ENCODE measurements at regions not wholly inside any gene's neighbourhood (a gene's known extent, or its start where the extent isn't known, plus 50 kb on each side); places are given as distances from the start of the nearest gene placed in this dataset.

- peak; percentile 72 for TF ChIP-seq HDAC1 (CRISPR knock-in tag; IDR thresholded peaks at IDR 0.05)
- no peak for TF ChIP-seq PHF20 (CRISPR knock-in tag; IDR thresholded peaks at IDR 0.05)
- TF ChIP-seq BRF2 (CRISPR knock-in tag; IDR thresholded peaks at IDR 0.05) = no peak
- peak; percentile 15 for TF ChIP-seq SKI (IDR thresholded peaks at IDR 0.05; ENCODE audit: partially characterized antibody)
- TF ChIP-seq NR3C1 (CRISPR knock-in tag; IDR thresholded peaks at IDR 0.05) = no peak
- TF ChIP-seq HOXD1 (CRISPR knock-in tag; IDR thresholded peaks at IDR 0.05) = 0 out of 2 replicates have a peak, but pooled peaks have one; percentile 43
- TF ChIP-seq ZBTB2 (CRISPR knock-in tag; IDR thresholded peaks at IDR 0.05; ENCODE audit: low read depth) = no peak
- TF ChIP-seq ZNF512 (CRISPR knock-in tag; IDR thresholded peaks at IDR 0.05) = no peak
- no peak for TF ChIP-seq ZNF207 (IDR thresholded peaks at IDR 0.05; ENCODE audit: borderline replicate concordance)
- TF ChIP-seq CREB3 (CRISPR knock-in tag; IDR thresholded peaks at IDR 0.05) = no peak
- TF ChIP-seq ZNF343 (CRISPR knock-in tag; IDR thresholded peaks at IDR 0.05) = no peak
- TF ChIP-seq TCF7L2 (IDR thresholded peaks at IDR 0.05; ENCODE audit: low read depth, low read length) = no peak
- TF ChIP-seq STAG1 (CRISPR knock-in tag; IDR thresholded peaks at IDR 0.05) = peak; percentile 10; the same call in 1 of the 2 replicates
- no peak for TF ChIP-seq CENPT (CRISPR knock-in tag; IDR thresholded peaks at IDR 0.05; ENCODE audit: low read depth)
- no peak for TF ChIP-seq JUNB (CRISPR knock-in tag; IDR thresholded peaks at IDR 0.05; ENCODE audit: borderline replicate concordance)
- 0 out of 2 replicates have a peak, but pooled peaks have one; percentile 29 for TF ChIP-seq MIER2 (CRISPR knock-in tag; IDR thresholded peaks at IDR 0.05)
- 0 out of 2 replicates have a peak, but pooled peaks have one; percentile 42 for TF ChIP-seq TFE3 (CRISPR knock-in tag; IDR thresholded peaks at IDR 0.05)
- TF ChIP-seq ZNF724P (CRISPR knock-in tag; IDR thresholded peaks at IDR 0.05; ENCODE audit: borderline replicate concordance) = no peak
- no peak for TF ChIP-seq PRDM4 (CRISPR knock-in tag; IDR thresholded peaks at IDR 0.05; ENCODE audit: borderline replicate concordance)
- 0 out of 2 replicates have a peak, but pooled peaks have one; percentile 69 for TF ChIP-seq NFKBIZ (CRISPR knock-in tag; IDR thresholded peaks at IDR 0.05)
- TF ChIP-seq FOXP1 (IDR thresholded peaks at IDR 0.05) = peak; percentile 55
- peak; percentile 94 for TF ChIP-seq FOXP1 (CRISPR knock-in tag; IDR thresholded peaks at IDR 0.05)
- no peak for TF ChIP-seq DR1 (CRISPR knock-in tag; IDR thresholded peaks at IDR 0.05)
- no peak for TF ChIP-seq ZNF17 (CRISPR knock-in tag; IDR thresholded peaks at IDR 0.05)
Observed at GRCh38 chr3:124617177-124617576, 113.1 kb upstream of the UMPS start (continued).

All from HepG2 (cell line).